Activated naive CD8-positive, alpha-beta T cell treated with anti-CD3 and anti-CD28 coated beads, Interleukin-2, amount 10 ng/mL, durations not matched to agents 7 days and 5 days (primary cell): ENCODE measurements at regions not wholly inside any gene's neighbourhood (a gene's known extent, or its start where the extent isn't known, plus 50 kb on each side); places are given as distances from the start of the nearest gene placed in this dataset.

ENCODE experiments used
- ATAC-seq: fragments of 150-1000 bp; cut with Tn5 transposase; one replicate; pipeline ENCODE4 v1.10.0; 2021; ENCODE audit warnings: low read depth, moderate library complexity
- POLR2A ChIA-PET: fragments of 350-600 bp; sonication (Branson Sonifier 250); formaldehyde crosslinking; loops from one replicate; lab custom pipeline; 2021; ENCODE audit warnings: antibody characterized with exemption; lab: Charles Lee
- DNase-seq: peaks from one replicate; pipeline ENCODE4 v3.0.0; 2021
- H3K27ac Mint-ChIP-seq: one replicate; pipeline ENCODE4 v1.8.0; 2022; ENCODE audit warnings: mild to moderate bottlenecking, mixed read lengths
- H3K27me3 Mint-ChIP-seq: one replicate; pipeline ENCODE4 v1.8.0; 2022; ENCODE audit warnings: mild to moderate bottlenecking, moderate library complexity, mixed read lengths
- H3K36me3 Mint-ChIP-seq: one replicate; pipeline ENCODE4 v1.8.0; 2021; ENCODE audit warnings: mild to moderate bottlenecking, mixed read lengths
- H3K4me1 Mint-ChIP-seq: one replicate; pipeline ENCODE4 v1.8.0; 2021; ENCODE audit warnings: mixed read lengths
- H3K4me3 Mint-ChIP-seq: one replicate; pipeline ENCODE4 v1.8.0; 2022; ENCODE audit warnings: mild to moderate bottlenecking, moderate library complexity, mixed read lengths
- H3K9me3 Mint-ChIP-seq: one replicate; pipeline ENCODE4 v1.8.0; 2021; ENCODE audit warnings: mixed read lengths

DNA sequence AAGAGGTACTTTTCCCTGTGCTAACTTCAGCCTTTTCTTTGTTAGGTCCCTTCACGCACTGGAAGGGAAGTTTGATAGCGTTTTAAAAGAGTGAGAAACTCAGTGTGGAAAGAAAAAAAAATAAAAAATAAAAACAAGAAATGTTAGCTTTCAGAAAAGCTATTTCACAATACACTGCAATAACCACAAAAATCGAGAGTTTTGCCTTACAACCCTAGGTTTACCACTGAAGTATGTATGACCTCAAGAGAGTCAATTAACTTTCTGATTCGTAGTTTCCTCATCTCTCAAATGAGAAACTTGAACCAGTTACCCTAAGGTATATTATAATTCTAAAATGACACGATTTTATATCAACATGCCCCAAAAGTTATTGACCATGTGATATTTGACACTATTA is 93.9 kb upstream of the JADE1 start:
- POLR2A ChIA-PET = no interaction called here
- H3K4me3 Mint-ChIP-seq = no peak overlapping the region
- H3K36me3 Mint-ChIP-seq = peaks cover 1% of the 10 kb centered on the region
- no peaks in the 10 kb centered on the region for H3K9me3 Mint-ChIP-seq
- H3K27me3 Mint-ChIP-seq = peaks cover 6% of the 10 kb centered on the region
- no peaks in the 10 kb centered on the region for H3K4me1 Mint-ChIP-seq
- DNase-seq = no peak
- no peak for ATAC-seq
- H3K27ac Mint-ChIP-seq = no peak overlapping the region

DNA sequence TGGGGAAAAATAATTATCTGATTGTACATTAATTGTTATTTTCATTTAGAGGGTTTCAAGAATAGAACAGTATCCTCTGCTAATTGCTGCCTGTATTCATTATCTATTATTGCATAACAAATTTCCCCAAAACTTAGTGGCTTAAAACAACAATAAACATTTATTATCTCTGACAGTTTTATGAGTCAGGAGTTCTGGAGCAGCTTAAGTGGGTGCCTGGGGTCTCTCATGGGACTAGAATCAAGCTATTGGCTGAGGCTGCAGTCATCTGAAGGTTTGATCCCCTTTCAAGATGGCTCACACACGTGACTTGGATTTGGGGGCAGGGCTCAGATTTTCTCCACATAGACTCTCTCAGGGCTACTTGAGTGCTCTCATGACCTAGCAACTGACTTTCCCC is 98.1 kb upstream of the JADE1 start:
- H3K4me1 Mint-ChIP-seq = peaks cover 5% of the 10 kb centered on the region
- peaks cover 2% of the 10 kb centered on the region for H3K27me3 Mint-ChIP-seq
- H3K4me3 Mint-ChIP-seq = no peak overlapping the region
- POLR2A ChIA-PET = no interaction called here
- no peak overlapping the region for H3K27ac Mint-ChIP-seq
- ATAC-seq (no peak), DNase-seq (no peak)
- H3K9me3 Mint-ChIP-seq = peaks cover 3% of the 10 kb centered on the region
- H3K36me3 Mint-ChIP-seq = peaks cover 3% of the 10 kb centered on the region

DNA sequence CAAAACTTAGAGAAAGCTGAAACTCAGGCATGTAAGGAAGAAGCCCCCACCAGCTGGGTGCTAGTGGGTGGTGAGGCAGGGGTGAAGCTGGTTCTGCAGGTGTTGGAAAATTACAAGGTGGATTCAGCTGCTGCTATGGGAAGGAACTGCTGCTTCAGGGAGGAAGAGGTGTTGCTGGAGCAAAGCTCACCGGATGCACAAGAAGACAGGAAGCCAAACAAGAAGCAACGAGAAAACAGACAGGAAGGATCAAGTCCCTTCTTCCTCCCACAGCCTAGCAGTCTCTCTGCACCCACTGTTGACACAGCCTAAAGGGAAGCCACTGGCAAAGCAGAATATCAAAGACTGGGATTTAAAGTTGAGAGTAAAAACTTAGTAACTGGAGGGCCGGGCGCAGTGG is 100.2 kb upstream of the JADE1 start:
- Mint-ChIP-seq H3K36me3 (peaks cover 1% of the 10 kb centered on the region), H3K9me3 (peaks cover 3% of the 10 kb centered on the region), H3K27ac (peak overlapping the region; percentile 74), H3K27me3 (peaks cover 2% of the 10 kb centered on the region), H3K4me1 (peaks cover 5% of the 10 kb centered on the region), H3K4me3 (peak overlapping the region; percentile 6)
- no peak for DNase-seq
- POLR2A ChIA-PET = no interaction called here
- ATAC-seq = peak; percentile 75

DNA sequence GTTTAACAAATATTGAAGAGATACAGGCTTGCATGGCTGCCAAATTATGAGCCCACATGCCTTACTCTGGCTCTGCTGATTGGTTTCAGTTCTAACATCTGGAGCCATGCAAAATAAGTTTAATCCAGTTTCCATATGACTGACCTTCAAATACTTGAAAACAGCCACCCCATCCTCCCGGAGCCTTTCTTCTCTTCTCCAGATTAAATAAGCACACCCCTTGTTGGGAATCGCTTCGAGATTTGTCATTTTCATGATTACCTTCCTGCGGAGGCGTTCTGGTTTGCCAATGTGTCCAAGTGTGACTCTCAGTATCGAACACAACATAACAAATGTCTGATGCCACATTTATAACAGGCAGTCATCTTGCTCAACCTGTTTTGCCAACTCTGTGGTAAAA is 101.6 kb upstream of the JADE1 start:
- H3K36me3 Mint-ChIP-seq = peaks cover 1% of the 10 kb centered on the region
- peaks cover 5% of the 10 kb centered on the region for H3K4me1 Mint-ChIP-seq
- H3K27me3 Mint-ChIP-seq = peaks cover 2% of the 10 kb centered on the region
- H3K9me3 Mint-ChIP-seq = peaks cover 3% of the 10 kb centered on the region
- ATAC-seq (no peak), DNase-seq (no peak)
- no peak overlapping the region for H3K27ac Mint-ChIP-seq
- H3K4me3 Mint-ChIP-seq = no peak overlapping the region
- POLR2A ChIA-PET = interaction anchor here (0.7 kb wide), 1 partner anchor 102 kb away, joined by 3 read pairs; no protein-coding TSS in a partner anchor

DNA sequence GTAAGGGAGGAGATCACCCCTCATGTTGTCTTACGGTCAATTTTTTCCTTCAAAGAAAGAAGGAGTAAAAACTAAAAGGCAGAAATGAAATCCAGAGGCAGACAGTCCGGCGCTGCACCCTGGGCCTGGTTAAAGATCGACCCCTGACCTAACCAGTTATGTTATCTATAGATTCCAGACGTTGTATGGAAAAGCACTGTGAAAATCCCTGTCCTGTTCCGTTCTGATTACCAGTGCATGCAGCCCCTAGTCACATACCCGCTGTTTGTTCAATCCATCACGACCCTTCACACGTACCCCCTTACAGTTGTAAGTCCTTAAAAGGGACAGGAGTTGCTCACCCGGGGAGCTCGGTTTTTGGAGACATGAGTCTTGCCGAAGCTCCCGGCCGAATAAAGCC is 105.6 kb upstream of the JADE1 start:
- H3K9me3 Mint-ChIP-seq = no peaks in the 10 kb centered on the region
- ATAC-seq (no peak), DNase-seq (no peak)
- peaks cover 2% of the 10 kb centered on the region for H3K27me3 Mint-ChIP-seq
- H3K27ac Mint-ChIP-seq = no peak overlapping the region
- H3K4me1 Mint-ChIP-seq = no peaks in the 10 kb centered on the region
- H3K36me3 Mint-ChIP-seq = peaks cover 1% of the 10 kb centered on the region
- no peak overlapping the region for H3K4me3 Mint-ChIP-seq
- POLR2A ChIA-PET = no interaction called here

DNA sequence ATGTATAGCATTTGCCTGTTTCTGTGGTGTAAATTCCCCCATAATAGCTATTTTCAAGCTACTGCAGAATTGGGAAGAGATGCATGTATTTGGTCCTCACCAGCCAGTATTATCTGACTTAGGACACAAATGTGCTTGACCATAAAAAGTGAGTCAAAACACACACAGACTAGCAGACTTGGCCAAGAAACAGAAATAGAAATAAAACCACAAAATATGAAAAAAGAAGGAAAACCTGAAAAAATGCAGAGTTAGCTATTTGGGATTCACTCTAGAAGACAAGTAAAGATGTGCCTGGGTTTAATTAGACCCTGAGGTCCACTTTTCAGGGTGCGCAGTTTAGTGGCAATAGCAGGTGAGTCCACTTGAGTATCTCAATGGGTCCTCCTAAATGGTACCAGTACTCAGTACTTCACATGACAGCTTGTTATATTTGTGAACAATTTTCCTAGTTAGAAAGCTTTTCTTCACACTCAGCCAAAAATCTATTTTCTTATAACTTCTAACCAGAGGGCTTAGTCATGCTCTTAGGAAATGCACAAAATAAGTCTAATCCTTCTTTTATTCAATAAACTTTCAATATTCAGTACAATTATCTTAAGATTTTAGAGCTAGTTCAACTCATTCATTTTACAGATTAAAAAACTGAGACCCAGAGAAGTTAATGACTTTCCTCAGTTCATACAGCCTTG is 108.7 kb upstream of the JADE1 start:
- DNase-seq (no peak), ATAC-seq (no peak)
- Mint-ChIP-seq H3K27ac (no peak overlapping the region), H3K4me3 (no peak overlapping the region), H3K4me1 (no peaks in the 10 kb centered on the region), H3K36me3 (no peaks in the 10 kb centered on the region), H3K27me3 (peaks cover 6% of the 10 kb centered on the region), H3K9me3 (no peaks in the 10 kb centered on the region)
- POLR2A ChIA-PET = no interaction called here

DNA sequence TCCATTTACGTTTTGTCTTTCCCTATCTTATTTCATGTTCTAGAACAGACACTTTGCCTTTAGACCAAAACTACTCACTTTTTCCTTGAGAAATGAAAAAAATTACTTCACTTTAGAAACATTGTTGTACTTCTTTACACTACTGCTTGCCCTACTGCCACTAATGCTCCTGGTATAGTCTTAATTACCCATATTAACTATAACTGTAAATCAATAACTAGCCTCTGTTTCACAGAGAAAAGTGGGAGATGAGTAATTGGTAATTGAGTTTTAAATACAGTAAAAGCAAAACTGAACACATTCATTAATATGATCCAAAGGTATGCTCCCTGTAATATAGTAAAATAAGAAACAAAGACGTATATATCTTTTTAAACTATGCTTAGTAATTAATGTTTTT is 111.1 kb upstream of the JADE1 start:
- no peak for ATAC-seq
- Mint-ChIP-seq H3K4me3 (no peak overlapping the region), H3K9me3 (peaks cover 3% of the 10 kb centered on the region), H3K27me3 (peaks cover 8% of the 10 kb centered on the region), H3K4me1 (peaks cover 2% of the 10 kb centered on the region), H3K36me3 (no peaks in the 10 kb centered on the region), H3K27ac (no peak overlapping the region)
- POLR2A ChIA-PET = no interaction called here
- DNase-seq = no peak

DNA sequence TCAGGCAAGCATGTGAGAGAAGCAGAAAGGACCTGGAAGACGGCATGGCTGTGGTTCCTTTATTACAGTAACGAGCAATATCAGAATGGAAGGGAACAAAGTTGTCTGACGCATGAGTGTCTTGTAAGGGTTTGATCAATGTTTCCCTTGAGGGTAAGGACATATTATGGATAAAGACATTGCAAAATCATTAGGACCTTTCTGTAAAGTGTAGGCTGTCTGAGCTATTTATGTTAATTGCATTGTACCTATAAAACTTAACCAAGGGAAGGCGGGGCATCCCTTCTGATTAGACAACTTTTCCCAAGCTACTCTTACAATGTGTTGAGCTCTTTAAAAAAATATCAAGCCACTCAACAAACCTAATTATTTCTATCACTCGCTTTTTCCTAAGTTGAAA is 112.2 kb upstream of the JADE1 start:
- Mint-ChIP-seq H3K4me1 (peaks cover 2% of the 10 kb centered on the region), H3K27ac (no peak overlapping the region), H3K27me3 (peaks cover 8% of the 10 kb centered on the region), H3K4me3 (no peak overlapping the region), H3K36me3 (no peaks in the 10 kb centered on the region), H3K9me3 (peaks cover 3% of the 10 kb centered on the region)
- ATAC-seq = no peak
- POLR2A ChIA-PET = no interaction called here
- no peak for DNase-seq

DNA sequence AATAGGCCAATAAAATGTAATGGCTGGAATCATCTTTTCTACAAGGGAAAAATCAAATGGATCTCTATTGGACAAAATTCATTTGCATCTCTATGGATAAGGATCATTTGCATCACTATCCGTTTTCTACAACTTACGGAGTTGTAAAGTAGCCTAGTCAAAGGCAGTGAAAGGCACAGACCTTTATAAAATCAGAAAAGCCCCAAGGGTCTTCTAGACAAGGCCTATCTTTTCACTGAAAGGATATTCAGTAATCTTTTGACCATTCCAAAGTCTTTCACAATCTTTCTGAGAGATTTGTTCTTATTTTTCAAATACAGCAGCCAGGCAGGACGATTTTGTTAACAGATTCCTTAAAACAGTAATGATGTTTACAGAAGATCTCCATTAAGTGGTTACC is 119.5 kb upstream of the JADE1 start:
- no peak overlapping the region for H3K27ac Mint-ChIP-seq

DNA sequence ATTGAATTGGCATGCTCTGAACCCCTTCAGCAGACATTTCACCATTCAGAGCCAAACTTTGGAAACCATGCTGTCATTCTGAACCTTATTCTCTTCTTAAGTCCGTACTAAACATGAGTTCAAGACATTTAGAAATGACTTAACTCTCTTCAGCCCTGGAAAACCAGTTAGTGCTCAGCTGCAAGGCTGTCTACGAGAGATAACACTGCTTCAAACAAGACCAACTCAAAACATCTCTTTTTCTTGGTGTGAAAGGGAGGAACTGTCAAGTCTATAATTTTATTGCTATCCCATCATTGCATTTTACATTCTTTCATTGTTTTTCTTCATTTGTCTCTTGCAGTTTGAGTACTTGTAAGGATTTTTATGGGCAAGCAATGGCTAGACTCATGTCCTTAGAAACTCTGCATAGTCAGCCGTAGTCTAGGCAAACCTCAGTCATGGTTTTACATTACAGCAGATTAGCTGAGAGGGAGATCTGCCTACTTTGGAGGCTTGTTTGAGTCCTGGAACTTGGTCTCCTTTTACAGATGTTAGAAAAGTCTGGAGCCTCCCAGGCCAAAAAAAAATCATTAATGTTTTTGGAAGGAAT is 120.6 kb upstream of the JADE1 start:
- H3K4me1 Mint-ChIP-seq = no peaks in the 10 kb centered on the region
- H3K4me3 Mint-ChIP-seq = no peak overlapping the region
- ATAC-seq (no peak), DNase-seq (no peak)
- H3K36me3 Mint-ChIP-seq = no peaks in the 10 kb centered on the region
- POLR2A ChIA-PET = no interaction called here
- peaks cover 4% of the 10 kb centered on the region for H3K27me3 Mint-ChIP-seq
- peaks cover 6% of the 10 kb centered on the region for H3K9me3 Mint-ChIP-seq
- no peak overlapping the region for H3K27ac Mint-ChIP-seq

More for the DNA sequence above, 119.5 kb upstream of the JADE1 start:
- Mint-ChIP-seq H3K9me3 (peaks cover 8% of the 10 kb centered on the region), H3K27me3 (peaks cover 4% of the 10 kb centered on the region), H3K36me3 (no peaks in the 10 kb centered on the region), H3K4me3 (no peak overlapping the region), H3K4me1 (peaks cover 2% of the 10 kb centered on the region)
- POLR2A ChIA-PET = no interaction called here
- DNase-seq (no peak), ATAC-seq (no peak)

DNA sequence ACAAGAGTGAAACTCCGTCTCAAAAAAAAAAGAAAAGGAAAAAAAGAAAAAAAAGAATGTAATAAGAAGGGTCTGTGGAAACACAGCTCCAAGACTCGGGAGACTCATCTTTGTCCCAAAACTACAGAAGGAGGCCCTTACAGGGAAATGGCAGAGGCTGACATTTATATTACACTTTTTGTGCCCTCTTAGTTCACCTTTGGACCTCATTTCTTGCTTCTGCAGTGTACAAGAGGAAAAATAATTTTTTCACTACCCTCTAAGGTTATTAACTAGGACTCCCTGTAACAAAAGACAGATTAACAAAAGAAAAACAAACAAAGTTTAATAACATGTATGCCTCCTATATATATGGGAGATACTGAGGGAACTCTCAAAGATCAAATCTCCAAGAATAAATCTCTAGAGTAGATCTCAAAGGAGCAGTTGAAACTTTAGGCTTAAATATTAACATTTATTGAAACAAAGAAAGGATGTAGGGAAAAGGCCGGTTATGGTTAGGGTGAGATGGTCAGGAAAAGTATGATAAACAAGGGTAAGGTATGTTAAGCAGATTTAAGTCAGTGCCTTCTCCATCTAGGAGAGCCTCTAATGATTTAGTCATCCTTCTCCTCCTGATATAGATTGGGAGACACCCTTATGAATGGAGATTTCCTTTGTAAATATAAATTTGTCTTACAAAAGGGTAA is 121.3 kb upstream of the JADE1 start:
- Mint-ChIP-seq H3K27ac (no peak overlapping the region), H3K9me3 (peaks cover 6% of the 10 kb centered on the region), H3K4me1 (no peaks in the 10 kb centered on the region), H3K4me3 (no peak overlapping the region), H3K27me3 (peaks cover 9% of the 10 kb centered on the region), H3K36me3 (no peaks in the 10 kb centered on the region)
- DNase-seq (no peak), ATAC-seq (no peak)
- POLR2A ChIA-PET = no interaction called here

DNA sequence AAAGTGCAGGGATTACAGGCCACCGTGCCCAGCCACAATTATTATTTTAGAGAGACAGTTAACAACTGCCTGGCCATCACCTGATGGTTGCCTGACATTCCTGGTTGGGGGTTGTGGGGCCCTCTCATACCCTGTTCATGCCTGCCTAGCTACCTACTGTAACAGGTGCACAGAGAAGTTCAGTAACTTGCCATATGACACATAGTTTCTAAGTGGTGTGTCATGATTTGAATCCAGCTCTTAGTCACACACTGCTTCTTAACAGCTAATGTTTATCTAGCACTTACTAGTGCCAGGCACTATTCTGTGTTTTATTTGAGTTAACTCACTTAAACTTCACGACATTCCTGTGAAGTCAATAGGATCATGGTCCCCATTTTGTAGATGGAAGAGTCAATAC is 122.7 kb upstream of the JADE1 start:
- no peaks in the 10 kb centered on the region for H3K36me3 Mint-ChIP-seq
- H3K4me1 Mint-ChIP-seq = no peaks in the 10 kb centered on the region
- no peak overlapping the region for H3K4me3 Mint-ChIP-seq
- H3K27ac Mint-ChIP-seq = no peak overlapping the region
- no peak for ATAC-seq
- POLR2A ChIA-PET = no interaction called here
- H3K9me3 Mint-ChIP-seq = peaks cover 6% of the 10 kb centered on the region
- no peak for DNase-seq
- peaks cover 12% of the 10 kb centered on the region for H3K27me3 Mint-ChIP-seq

DNA sequence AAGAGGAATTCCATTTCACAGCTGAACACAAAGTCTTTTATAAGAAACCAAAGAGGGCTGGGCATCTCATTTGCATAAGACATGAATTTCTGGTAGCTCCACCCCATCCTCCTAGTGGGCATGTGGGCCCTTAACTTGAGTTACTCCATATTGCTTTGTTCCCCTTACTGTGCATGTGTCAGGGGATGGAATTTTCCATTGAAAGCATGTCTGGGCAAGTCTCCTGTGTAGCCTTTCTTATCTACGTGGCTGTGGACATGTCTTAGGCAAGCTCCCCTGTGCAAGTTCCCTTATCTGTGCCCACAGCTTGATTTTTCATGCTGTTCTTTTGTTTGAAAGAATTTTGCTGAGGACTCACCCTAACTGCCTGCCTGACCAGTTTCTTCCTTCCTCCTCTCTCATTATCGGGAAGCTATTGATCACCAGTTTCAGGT is 123.5 kb upstream of the JADE1 start:
- no peak for DNase-seq

DNA sequence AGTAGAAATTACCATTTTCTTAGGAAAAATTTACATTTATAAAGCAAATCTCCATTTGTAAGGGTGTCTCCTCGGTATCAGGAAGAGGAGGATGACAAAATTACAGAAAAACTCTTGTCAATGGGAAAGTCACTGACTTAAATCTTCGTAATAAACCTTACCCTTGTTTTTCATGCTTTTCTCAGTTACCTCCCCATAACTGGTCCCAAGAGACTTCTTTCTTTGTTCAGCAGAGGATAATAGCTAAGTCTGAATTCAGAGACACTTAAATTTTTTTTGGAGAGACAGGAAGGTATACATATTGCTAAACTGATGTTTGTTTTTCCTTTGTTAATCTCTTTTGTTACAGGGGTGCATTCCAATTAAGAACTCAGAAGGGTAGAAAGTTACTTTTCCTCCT is 125.5 kb upstream of the JADE1 start:
- Mint-ChIP-seq H3K4me1 (no peaks in the 10 kb centered on the region), H3K36me3 (no peaks in the 10 kb centered on the region), H3K4me3 (no peak overlapping the region), H3K27me3 (peaks cover 14% of the 10 kb centered on the region), H3K9me3 (peaks cover 6% of the 10 kb centered on the region), H3K27ac (no peak overlapping the region)
- ATAC-seq = no peak
- no peak for DNase-seq
- POLR2A ChIA-PET = no interaction called here

More for the DNA sequence above, 123.5 kb upstream of the JADE1 start:
- POLR2A ChIA-PET = no interaction called here
- Mint-ChIP-seq H3K9me3 (peaks cover 6% of the 10 kb centered on the region), H3K27ac (no peak overlapping the region), H3K4me1 (no peaks in the 10 kb centered on the region), H3K27me3 (peaks cover 12% of the 10 kb centered on the region), H3K36me3 (no peaks in the 10 kb centered on the region), H3K4me3 (no peak overlapping the region)
- ATAC-seq = no peak
